ENCODE measurements at regions not wholly inside any gene's neighbourhood (a gene's known extent, or its start where the extent isn't known, plus 50 kb on each side); places are given as distances from the start of the nearest gene placed in this dataset.
"Not testable (repeated sequence)": the region's sequence is repeated elsewhere in the genome, so short reads cannot be mapped to it uniquely, and the experiment has no call there.

DNA sequence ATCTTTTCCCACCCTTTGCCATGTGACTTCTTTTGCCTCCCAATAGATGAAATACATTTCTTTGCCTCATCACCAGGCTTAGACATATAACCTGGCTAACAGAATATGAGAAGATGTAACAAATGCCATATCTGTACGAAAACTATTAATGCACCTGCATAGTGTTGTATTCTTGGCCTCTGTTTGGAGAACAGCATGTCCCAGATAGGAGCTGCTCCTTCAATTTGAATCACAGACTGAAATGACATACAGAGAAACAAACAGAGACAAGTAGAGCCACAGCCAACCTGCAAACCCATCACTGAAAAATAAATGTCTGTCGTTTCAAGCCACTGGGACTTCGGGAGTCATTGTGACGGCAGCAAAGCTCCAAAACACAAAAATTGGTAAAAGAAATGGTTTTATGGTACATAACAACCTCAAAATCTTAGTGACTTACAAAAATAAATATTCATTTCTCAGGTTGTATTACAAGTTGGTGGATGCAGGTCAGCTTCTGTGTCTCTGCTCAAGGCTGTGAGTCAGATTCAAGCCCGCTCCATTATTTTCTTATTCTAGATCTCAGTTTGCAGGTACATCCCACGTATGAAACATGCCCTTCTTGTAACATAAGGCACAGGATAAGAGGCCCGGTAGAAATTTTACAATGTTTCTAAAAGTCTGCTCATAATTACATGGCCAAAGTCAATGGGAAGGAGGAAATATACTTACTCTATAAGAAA lies 171.3 kb upstream of the SOX6 start:
- Mint-ChIP-seq H3K4me1 (ENCODE audit: low read depth) (no peaks in the 10 kb centered on the region), H3K9me3 (no peaks in the 10 kb centered on the region), H3K36me3 (ENCODE audit: insufficient read depth) (no peaks in the 10 kb centered on the region), H3K4me3 (no peak overlapping the region), H3K27me3 (ENCODE audit: low read depth) (no peaks in the 10 kb centered on the region)
- ATAC-seq (no peak), DNase-seq (no peak)

DNA sequence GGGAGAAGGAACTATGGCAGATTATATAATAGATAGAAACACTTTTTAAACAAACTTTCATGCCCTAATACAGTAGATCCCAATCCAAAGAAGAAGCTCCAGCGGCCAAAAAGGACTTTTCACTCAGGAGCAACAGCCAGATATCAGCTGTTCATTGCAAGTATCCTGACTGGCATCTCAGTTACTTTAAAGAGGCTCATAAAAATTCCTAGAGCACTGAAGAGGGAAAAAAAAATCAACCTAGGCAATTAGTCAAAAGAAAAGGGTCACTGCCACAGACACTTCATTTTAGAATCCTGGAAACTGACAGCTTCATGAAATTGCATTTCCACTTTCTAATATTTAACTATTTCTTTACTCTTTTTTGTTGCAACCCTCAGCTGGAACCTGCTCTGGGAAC lies 170.6 kb upstream of the SOX6 start:
- Mint-ChIP-seq H3K4me1 (ENCODE audit: low read depth) (no peaks in the 10 kb centered on the region), H3K4me3 (no peak overlapping the region), H3K36me3 (ENCODE audit: insufficient read depth) (no peaks in the 10 kb centered on the region), H3K9me3 (no peaks in the 10 kb centered on the region), H3K27me3 (ENCODE audit: low read depth) (no peaks in the 10 kb centered on the region)
- DNase-seq (no peak), ATAC-seq (no peak)

DNA sequence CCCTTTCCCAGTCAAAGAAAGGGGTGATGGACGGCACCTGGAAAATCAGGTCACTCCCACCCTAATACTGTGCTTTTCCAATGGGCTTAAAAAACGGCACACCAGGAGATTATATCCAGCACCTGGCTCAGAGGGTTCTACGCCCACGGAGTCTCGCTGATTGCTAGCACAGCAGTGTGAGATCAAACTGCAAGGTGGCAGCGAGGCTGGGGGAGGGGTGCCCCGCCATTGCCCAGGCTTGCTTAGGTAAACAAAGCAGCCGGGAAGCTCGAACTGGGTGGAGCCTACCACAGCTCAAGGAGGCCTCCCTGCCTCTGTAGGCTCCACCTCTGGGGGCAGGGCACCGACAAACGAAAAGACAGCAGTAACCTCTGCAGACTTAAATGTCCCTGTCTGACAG lies 164.4 kb upstream of the SOX6 start:
- H3K36me3 Mint-ChIP-seq (ENCODE audit: insufficient read depth); H3K4me3 Mint-ChIP-seq; ATAC-seq; DNase-seq; H3K9me3 Mint-ChIP-seq; H3K4me1 Mint-ChIP-seq (ENCODE audit: low read depth); H3K27me3 Mint-ChIP-seq (ENCODE audit: low read depth): not testable (repeated sequence)

DNA sequence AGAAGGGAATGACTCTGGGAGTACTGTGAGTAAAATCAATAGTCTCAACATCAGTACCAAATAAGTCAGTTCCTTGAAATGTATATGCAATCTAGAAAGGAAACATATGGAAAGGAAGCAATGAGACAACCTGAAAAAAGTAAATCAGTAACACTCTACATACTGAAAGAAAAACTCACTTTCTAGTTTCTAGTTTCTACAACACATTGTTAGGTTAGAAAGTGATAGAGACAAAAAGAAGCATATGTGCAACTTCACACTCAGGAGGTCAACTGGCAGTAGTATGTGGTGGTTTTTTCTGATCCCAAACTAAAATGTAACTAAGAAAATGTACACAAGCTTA lies 156.5 kb upstream of the SOX6 start:
- no peak overlapping the region for H3K4me3 Mint-ChIP-seq
- no peaks in the 10 kb centered on the region for H3K9me3 Mint-ChIP-seq
- H3K4me1 Mint-ChIP-seq (ENCODE audit: low read depth) = no peaks in the 10 kb centered on the region
- no peaks in the 10 kb centered on the region for H3K27me3 Mint-ChIP-seq (ENCODE audit: low read depth)
- peak in 1 of 2 donors; percentile 27 for ATAC-seq
- no peaks in the 10 kb centered on the region for H3K36me3 Mint-ChIP-seq (ENCODE audit: insufficient read depth)
- DNase-seq = no peak

DNA sequence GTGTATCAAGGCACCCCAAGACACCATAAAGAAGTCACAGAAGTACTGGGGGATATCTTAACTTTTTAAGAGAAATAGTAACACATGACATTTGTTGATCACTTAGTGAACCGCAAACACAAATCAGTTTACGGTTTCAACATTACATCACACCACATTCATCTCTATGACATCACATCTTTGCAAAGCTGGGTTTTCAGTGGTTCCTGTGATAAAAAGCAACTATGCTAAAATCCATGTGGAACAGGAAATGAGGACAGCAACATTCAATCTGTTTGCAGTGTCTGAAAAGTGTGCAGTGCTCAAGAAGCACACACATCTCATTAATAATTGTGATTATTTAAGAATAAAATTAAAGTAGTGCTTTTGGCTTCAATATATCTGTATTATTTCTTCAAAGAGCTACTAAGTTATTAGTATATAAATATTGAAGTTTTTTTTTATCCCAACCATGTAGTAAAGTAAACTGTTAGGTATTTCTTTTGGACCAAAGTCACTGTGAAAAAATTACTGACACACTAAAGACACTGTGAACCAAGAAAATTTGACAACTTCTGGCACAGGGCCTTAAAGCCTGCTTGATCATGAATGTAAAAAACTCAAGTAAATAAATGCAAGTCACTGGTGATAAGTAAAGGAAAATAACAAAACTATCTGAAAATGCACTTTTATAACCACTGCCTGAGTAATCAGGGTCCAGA lies 156.0 kb upstream of the SOX6 start:
- no peaks in the 10 kb centered on the region for H3K27me3 Mint-ChIP-seq (ENCODE audit: low read depth)
- DNase-seq (no peak), ATAC-seq (no peak)
- H3K4me3 Mint-ChIP-seq = no peak overlapping the region
- H3K9me3 Mint-ChIP-seq = no peaks in the 10 kb centered on the region
- no peaks in the 10 kb centered on the region for H3K36me3 Mint-ChIP-seq (ENCODE audit: insufficient read depth)
- no peaks in the 10 kb centered on the region for H3K4me1 Mint-ChIP-seq (ENCODE audit: low read depth)

DNA sequence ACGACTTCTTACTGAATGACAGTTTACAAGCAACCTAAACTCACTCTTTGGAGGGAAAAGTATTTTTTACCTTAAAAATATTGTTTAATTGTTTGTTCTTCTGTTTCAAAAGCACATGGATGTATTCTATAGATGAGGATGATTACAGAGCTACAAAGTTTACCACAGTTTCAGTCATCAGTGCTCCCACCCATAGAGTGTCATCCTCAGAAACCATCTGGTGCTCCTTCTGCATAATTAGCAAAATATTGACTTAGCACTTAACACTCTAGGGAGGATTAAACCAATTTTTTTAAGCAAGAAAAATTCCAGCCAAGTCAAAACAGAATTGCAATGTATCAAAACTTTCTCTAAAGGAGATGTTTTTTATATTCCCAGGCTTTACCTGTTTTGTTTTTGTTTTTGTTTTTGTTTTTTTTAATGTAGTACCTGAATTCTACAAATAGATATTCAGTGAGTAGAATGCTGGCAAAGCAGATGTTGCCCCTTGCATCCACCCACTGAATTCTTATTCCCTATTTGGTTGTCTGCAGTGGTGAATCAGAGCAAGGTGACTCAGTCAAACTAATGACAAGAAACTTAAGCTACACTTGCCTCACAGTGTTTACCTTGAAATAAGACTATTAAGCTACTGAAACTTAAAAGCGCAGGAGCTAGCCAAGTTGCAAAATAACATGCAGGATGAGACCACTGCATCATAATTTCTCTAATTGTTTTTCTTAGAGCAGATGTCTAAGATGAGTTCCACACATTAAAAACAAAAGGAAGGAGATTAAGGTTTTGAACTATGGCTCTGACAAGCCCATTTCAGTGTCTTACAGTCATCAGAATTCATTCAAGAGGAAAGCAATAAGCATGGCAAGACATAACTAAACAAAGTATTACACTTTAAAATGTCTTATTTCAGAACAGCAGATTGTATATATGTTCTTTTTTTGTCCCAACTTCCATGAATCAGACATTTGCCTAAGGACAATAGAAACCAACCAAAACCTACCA lies 155.1 kb upstream of the SOX6 start:
- no peaks in the 10 kb centered on the region for H3K4me1 Mint-ChIP-seq (ENCODE audit: low read depth)
- ATAC-seq (no peak), DNase-seq (no peak)
- no peaks in the 10 kb centered on the region for H3K36me3 Mint-ChIP-seq (ENCODE audit: insufficient read depth)
- no peaks in the 10 kb centered on the region for H3K27me3 Mint-ChIP-seq (ENCODE audit: low read depth)
- no peak overlapping the region for H3K4me3 Mint-ChIP-seq
- H3K9me3 Mint-ChIP-seq = no peaks in the 10 kb centered on the region

DNA sequence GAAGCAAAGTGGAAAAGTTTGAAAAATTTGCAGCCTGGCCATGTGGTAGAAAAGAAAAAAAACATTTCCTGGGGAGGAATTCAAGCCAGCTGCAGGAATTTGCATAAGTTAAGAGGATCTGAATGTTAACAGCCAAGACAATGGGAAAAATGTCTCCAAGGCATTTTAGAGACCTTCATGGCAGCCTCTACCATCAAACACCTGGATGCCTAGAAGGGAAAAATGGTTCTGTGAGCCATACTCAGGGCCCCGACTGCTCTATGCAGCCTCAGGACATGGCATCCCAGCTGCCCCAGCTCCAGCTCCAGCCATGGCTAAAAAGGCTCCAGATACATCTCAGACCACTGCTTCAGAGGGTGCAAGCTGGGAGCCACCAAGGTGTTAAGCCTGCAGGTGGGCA lies 149.1 kb upstream of the SOX6 start:
- Mint-ChIP-seq H3K4me1 (ENCODE audit: low read depth) (no peaks in the 10 kb centered on the region), H3K36me3 (ENCODE audit: insufficient read depth) (no peaks in the 10 kb centered on the region), H3K9me3 (peaks cover 13% of the 10 kb centered on the region), H3K4me3 (no peak overlapping the region), H3K27me3 (ENCODE audit: low read depth) (no peaks in the 10 kb centered on the region)
- DNase-seq (no peak), ATAC-seq (no peak)

DNA sequence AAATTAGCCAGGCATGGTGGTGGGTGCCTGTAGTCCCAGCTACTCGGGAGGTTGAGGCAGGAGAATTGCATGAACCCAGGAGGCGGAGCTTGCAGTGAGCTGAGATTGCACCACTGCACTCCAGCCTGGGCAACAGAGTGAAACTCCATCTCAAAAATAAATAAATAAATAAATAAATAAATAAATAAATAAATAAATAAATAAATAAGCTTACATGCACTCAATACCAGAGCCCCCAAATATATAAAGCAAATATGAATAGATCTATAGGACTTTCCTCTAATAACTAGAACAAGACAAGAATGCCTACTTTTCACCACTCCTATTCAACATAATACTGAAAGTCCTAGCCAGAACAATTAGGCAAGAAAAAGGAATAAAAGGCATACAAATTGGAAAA lies 147.5 kb upstream of the SOX6 start:
- ATAC-seq; DNase-seq; H3K4me1 Mint-ChIP-seq (ENCODE audit: low read depth); H3K4me3 Mint-ChIP-seq; H3K36me3 Mint-ChIP-seq (ENCODE audit: insufficient read depth); H3K27me3 Mint-ChIP-seq (ENCODE audit: low read depth): not testable (repeated sequence)
- peaks cover 13% of the 10 kb centered on the region for H3K9me3 Mint-ChIP-seq

DNA sequence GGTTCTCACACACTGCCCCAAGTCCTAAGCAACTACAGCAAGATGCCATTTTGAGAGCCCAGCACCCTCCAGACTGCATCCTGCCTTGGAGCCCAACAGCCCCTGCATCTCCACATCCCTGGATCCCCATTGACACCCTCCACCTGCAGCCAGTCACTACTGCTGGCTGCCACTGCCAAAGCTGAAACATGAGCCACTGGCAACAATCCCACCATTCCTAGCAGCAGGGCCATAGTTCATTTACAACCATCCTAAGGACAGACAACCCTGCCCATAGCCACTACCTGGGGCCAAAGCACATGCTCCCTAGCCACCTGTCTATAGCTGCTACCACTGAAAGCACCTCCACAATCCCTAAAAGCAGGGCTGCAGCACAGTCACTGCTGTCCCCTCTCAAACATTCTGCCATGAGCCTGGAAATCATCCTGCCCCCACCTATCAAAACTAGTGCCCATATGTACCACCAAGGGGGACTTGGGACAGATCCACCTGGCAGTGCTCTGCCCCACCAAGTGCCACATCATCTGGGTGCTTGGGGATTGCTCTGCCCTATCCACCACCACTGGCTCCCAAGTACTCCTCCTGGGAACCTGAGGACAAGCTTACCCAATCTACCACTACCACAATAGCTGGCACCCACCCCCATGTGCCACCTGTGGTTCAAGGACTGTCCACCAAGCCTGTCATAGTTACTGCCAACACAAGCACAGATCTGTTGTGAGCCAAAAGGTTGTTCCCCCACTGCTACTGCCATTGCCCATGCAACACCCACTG lies 138.8 kb upstream of the SOX6 start:
- H3K4me3 Mint-ChIP-seq = no peak overlapping the region
- H3K9me3 Mint-ChIP-seq = peaks cover 9% of the 10 kb centered on the region
- H3K4me1 Mint-ChIP-seq (ENCODE audit: low read depth) = no peaks in the 10 kb centered on the region
- H3K27me3 Mint-ChIP-seq (ENCODE audit: low read depth) = no peaks in the 10 kb centered on the region
- no peak for ATAC-seq
- H3K36me3 Mint-ChIP-seq (ENCODE audit: insufficient read depth) = no peaks in the 10 kb centered on the region
- DNase-seq = no peak

DNA sequence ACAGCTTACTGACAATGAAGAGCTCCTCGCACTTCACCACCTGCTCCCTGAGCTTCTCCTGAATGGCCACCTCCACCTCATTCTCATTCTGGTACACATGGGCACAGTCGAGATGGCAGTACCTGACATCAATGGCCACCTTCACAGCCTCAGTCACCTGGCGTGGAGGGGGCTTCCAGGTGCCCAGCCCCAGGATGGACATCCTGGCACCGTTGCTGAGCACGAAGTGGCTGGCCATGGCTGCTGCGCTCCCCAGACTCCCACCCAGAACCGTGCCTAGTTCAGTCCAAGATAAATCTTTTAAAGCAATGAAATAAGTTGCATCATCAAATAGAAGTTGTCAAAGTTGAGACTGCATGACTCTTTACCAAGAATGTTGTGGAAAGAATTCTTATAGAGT lies 128.1 kb upstream of the SOX6 start:
- DNase-seq (no peak), ATAC-seq (no peak)
- H3K36me3 Mint-ChIP-seq (ENCODE audit: insufficient read depth) = no peaks in the 10 kb centered on the region
- no peaks in the 10 kb centered on the region for H3K4me1 Mint-ChIP-seq (ENCODE audit: low read depth)
- no peak overlapping the region for H3K4me3 Mint-ChIP-seq
- H3K9me3 Mint-ChIP-seq = peaks cover 6% of the 10 kb centered on the region
- H3K27me3 Mint-ChIP-seq (ENCODE audit: low read depth) = no peaks in the 10 kb centered on the region

DNA sequence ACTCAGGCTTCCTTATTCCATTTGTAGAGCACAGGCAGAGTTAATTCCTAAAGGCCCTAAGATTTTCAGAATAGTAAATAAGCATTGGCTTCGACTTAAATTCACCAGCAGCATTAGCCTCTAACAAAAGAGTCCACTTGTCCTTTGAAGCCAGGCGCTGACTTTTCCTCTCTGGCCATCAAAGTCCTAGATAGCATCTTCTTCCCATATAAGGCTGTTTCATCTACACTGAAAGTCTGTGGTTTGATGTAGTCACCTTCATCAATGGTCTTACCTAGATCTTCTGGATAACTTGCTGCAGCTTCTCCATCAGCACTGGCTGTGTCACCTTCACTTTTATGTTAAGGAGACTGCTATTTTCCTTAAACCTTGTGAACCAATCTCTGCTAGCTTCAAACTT lies 118.3 kb upstream of the SOX6 start:
- DNase-seq = no peak
- ATAC-seq = no peak
- no peaks in the 10 kb centered on the region for H3K36me3 Mint-ChIP-seq (ENCODE audit: insufficient read depth)
- no peaks in the 10 kb centered on the region for H3K4me1 Mint-ChIP-seq (ENCODE audit: low read depth)
- H3K4me3 Mint-ChIP-seq = no peak overlapping the region
- peaks cover 8% of the 10 kb centered on the region for H3K9me3 Mint-ChIP-seq
- no peaks in the 10 kb centered on the region for H3K27me3 Mint-ChIP-seq (ENCODE audit: low read depth)

DNA sequence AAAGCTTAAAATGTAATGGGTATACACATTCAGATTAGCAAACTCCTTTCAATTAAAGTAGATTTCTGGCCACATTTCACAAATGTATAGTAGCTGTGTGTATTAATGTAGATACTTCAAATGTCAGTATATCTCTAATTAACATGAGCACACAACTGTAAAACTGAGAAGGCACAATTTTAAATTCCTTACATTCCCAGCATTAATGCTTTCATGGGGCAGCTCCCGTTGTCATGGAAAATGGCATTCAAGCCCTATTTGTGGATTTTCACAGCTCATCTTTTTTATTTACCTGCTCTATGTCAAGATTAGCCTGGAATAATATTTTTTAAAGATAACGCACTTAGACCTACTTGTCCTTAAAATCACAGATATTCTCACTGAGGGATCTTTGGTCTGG lies 113.6 kb upstream of the SOX6 start:
- DNase-seq = no peak
- H3K9me3 Mint-ChIP-seq = peaks cover 13% of the 10 kb centered on the region
- H3K27me3 Mint-ChIP-seq (ENCODE audit: low read depth) = no peaks in the 10 kb centered on the region
- no peak overlapping the region for H3K4me3 Mint-ChIP-seq
- no peaks in the 10 kb centered on the region for H3K36me3 Mint-ChIP-seq (ENCODE audit: insufficient read depth)
- no peaks in the 10 kb centered on the region for H3K4me1 Mint-ChIP-seq (ENCODE audit: low read depth)
- no peak for ATAC-seq

DNA sequence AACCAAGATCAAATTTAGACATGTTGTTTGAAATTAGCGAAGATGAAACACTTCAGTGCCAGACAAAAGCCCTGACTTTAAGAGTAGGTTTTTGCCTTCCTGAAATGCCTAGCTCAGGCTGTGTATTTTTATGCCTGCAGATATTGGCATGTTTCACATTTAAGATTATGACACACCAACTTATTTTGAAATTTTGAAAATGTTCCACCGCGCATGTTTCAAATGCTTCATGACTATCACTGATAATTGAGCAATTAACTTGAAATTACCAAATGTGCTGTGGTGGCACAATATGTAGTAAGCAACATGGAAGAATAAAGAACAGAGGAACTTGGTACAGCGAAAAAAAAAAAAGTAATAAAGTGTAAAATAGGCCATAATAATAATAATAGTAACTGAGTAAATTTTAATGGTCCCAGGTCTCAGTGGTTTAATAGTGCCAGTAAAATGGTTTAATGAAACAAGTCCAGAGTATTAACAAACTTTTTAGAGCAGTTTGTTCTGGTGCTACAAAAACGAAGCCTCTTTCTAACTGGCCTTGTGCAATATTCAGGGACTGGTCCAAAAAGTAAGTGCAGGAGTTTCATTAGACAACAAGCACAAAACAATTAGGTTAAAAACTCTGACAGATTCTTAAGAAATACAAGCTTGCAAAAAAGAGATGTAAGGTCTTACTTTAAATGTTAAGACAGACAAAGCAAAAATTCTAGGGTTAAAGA lies 112.5 kb upstream of the SOX6 start:
- no peak for ATAC-seq

More for the DNA sequence above, 112.5 kb upstream of the SOX6 start:
- Mint-ChIP-seq H3K36me3 (ENCODE audit: insufficient read depth) (no peaks in the 10 kb centered on the region), H3K4me3 (no peak overlapping the region), H3K4me1 (ENCODE audit: low read depth) (no peaks in the 10 kb centered on the region), H3K27me3 (ENCODE audit: low read depth) (no peaks in the 10 kb centered on the region), H3K9me3 (peaks cover 10% of the 10 kb centered on the region)
- DNase-seq = no peak

Data from activated T-cell treated with anti-CD3 and anti-CD28 coated beads, Interleukin-2, amount 50 U/mL, for 4 hours (primary cell).